K562 (cell line): ENCODE measurements at regions not wholly inside any gene's neighbourhood (a gene's known extent, or its start where the extent isn't known, plus 50 kb on each side); places are given as distances from the start of the nearest gene placed in this dataset.

Experiments used
- ATAC-seq: fragments of 200-7000 bp; cut with Tn5 transposase; 3 replicates; pipeline ENCODE4 v1.9.1; 2020; ENCODE audit warnings: moderate library complexity
- BruUV-seq: library from RNA; stranded (reverse); fragments of 400-500 nt; replicated peaks from 2 replicates; lab custom pipeline; 2021; lab: Mats Ljungman, UMichigan
- CTCF ChIA-PET: fragments of 300-600 bp; formaldehyde crosslinking; extraction: SDS; loops from one replicate; lab custom pipeline; 2021; ENCODE audit warnings: low intra/inter-chr PET ratio; lab: Yijun Ruan, JAX
- POLR2A ChIA-PET: fragments of 300-600, 350-650 bp; sonication (Branson Sonifier 250); formaldehyde crosslinking; extraction: SDS; loops from one replicate; lab custom pipeline; 2021; ENCODE audit warnings: antibody characterized with exemption, inconsistent platforms; lab: Yijun Ruan, JAX
- DNase-seq, 4 experiments: peaks; one replicate each; pipeline versions ENCODE4 v3.0.0 to v3.0.0-alpha.2; 2011 to 2018; ENCODE audit warnings: low spot score in 3 of 4, mixed read lengths in 3 of 4; ENCODE audit errors: extremely low read depth in 1 of 4
- FAIRE-seq: peaks from 2 replicates; lab custom pipeline; 2011; peaks lifted over from hg19 to GRCh38; lab: Jason Lieb, UNC
- H2AFZ ChIP-seq: 2 replicates; pipeline ENCODE4 v1.6.0; 2011; ENCODE audit warnings: low read depth, low read length, control low read depth, inconsistent platforms
- H3K27ac ChIP-seq: fragments of 200-600 bp; 3 replicates; pipeline ENCODE4 v1.8.0; 2011; ENCODE audit warnings: low read depth, mild to moderate bottlenecking, control low read depth, inconsistent platforms, low read length, moderate library complexity, mixed read lengths; ENCODE audit errors: extremely low read depth
- H3K27me3 ChIP-seq, 2 experiments: fragments of 300-600 bp in 1 of 2; 2 replicates in 1 of 2; 3 replicates in 1 of 2; pipeline versions ENCODE4 v1.6.0 to v1.8.0; 2011; ENCODE audit warnings: inconsistent platforms in 2 of 2, low read length in 2 of 2, mild to moderate bottlenecking in 1 of 2, mixed read lengths in 1 of 2, moderate library complexity in 1 of 2; ENCODE audit not compliant: control insufficient read depth in 2 of 2, insufficient read depth in 2 of 2
- H3K36me3 ChIP-seq: fragments of 300-600 bp; 3 replicates; pipeline ENCODE4 v1.8.0; 2011; ENCODE audit warnings: mild to moderate bottlenecking, low read length, inconsistent platforms; ENCODE audit not compliant: control insufficient read depth, insufficient read depth
- H3K4me1 ChIP-seq, 2 experiments: fragments of 200-600 bp in 1 of 2; replicated peaks in 1 of 2; 2 replicates in 1 of 2; 3 replicates in 1 of 2; pipeline versions ENCODE4 v1.5.1 to v1.8.0; 2011; ENCODE audit warnings: inconsistent platforms in 2 of 2, low read length in 2 of 2, mild to moderate bottlenecking in 1 of 2, mixed read lengths in 1 of 2, moderate library complexity in 1 of 2; ENCODE audit not compliant: control insufficient read depth in 2 of 2, insufficient read depth in 2 of 2
- H3K4me2 ChIP-seq: 2 replicates; pipeline ENCODE4 v1.6.1; 2011; ENCODE audit warnings: low read length, control low read depth, inconsistent platforms, mixed read lengths; ENCODE audit not compliant: insufficient read depth
- H3K4me3 ChIP-seq: fragments of 200-600 bp; sonication (generic), shearing (Covaris generic); 2 replicates; pipeline ENCODE4 v1.5.1; 2016; ENCODE audit warnings: control low read depth, inconsistent platforms
- H3K79me2 ChIP-seq: fragments of 200-600 bp; 3 replicates; pipeline ENCODE4 v1.8.0; 2011; ENCODE audit warnings: low read length, inconsistent platforms; ENCODE audit not compliant: control insufficient read depth, insufficient read depth
- H3K9ac ChIP-seq, 2 experiments: 2 replicates each; pipeline versions ENCODE4 v1.6.0 to v1.6.1; 2011; ENCODE audit warnings: low read depth in 2 of 2, low read length in 2 of 2, control low read depth in 1 of 2, inconsistent platforms in 1 of 2, mild to moderate bottlenecking in 1 of 2, mixed read lengths in 1 of 2; ENCODE audit not compliant: insufficient read depth in 1 of 2
- H3K9me1 ChIP-seq: one replicate; pipeline ENCODE4 v1.6.0; 2011; ENCODE audit warnings: inconsistent platforms, mild to moderate bottlenecking, low read length, moderate library complexity; ENCODE audit not compliant: control insufficient read depth, insufficient read depth
- H3K9me3 ChIP-seq: replicated peaks from 2 replicates; pipeline ENCODE4 v1.5.1; 2011; ENCODE audit warnings: low read depth, low read length, inconsistent platforms; ENCODE audit not compliant: control insufficient read depth, insufficient read depth
- H4K20me1 ChIP-seq: replicated peaks from 2 replicates; pipeline ENCODE4 v1.6.1; 2011; ENCODE audit warnings: low read length, inconsistent platforms, mixed read lengths; ENCODE audit not compliant: control insufficient read depth, insufficient read depth
- BMI1 ChIP-seq: fragments of 150-350 bp; IDR thresholded peaks from 2 replicates; pipeline ENCODE4 v1.6.1; 2014; ENCODE audit warnings: low read length
- CLOCK ChIP-seq: fragments of 250-450 bp; sonication (Bioruptor Pico); IDR thresholded peaks from 2 replicates; pipeline ENCODE4 v1.4.0; 2020; ENCODE audit warnings: mild to moderate bottlenecking, moderate library complexity, borderline replicate concordance
- EZH2 ChIP-seq: IDR thresholded peaks from 2 replicates; pipeline ENCODE4 v1.6.1; 2012; ENCODE audit warnings: low read depth, mild to moderate bottlenecking, inconsistent platforms, low read length, borderline replicate concordance
- FUS ChIP-seq: fragments of 200-400 bp; formaldehyde crosslinking; optimal IDR thresholded peaks from 2 replicates; pipeline ENCODE3; 2017; ENCODE audit warnings: low read depth, low read length
- GABPA ChIP-seq: fragments of 200-800 bp; sonication (Bioruptor generic); conservative IDR thresholded peaks from 2 replicates; pipeline ENCODE4 v1.6.1; 2016; ENCODE audit warnings: low read depth, missing genetic modification characterization, missing compliant biosample characterization
- ILF3 ChIP-seq: fragments of 450-650 bp; IDR thresholded peaks from 2 replicates; pipeline ENCODE4 v1.6.1; 2018; ENCODE audit warnings: antibody characterized with exemption, mild to moderate bottlenecking, moderate library complexity, borderline replicate concordance
- MCM2 ChIP-seq: fragments of 450-650 bp; IDR thresholded peaks from 2 replicates; pipeline ENCODE4 v1.6.1; 2017; ENCODE audit warnings: low read depth, mild to moderate bottlenecking
- POLR2A ChIP-seq: fragments of 450-650 bp; conservative IDR thresholded peaks from 2 replicates; pipeline ENCODE4 v1.6.1; 2016
- SAFB2 ChIP-seq: fragments of 200-400 bp; formaldehyde crosslinking; IDR thresholded peaks from 2 replicates; pipeline ENCODE4 v1.6.1; 2018; ENCODE audit warnings: borderline replicate concordance, low read length, low read depth, moderate library complexity; ENCODE audit not compliant: severe bottlenecking
- SP2 ChIP-seq: IDR thresholded peaks from 2 replicates; pipeline ENCODE4 v1.6.1; 2011; ENCODE audit warnings: mild to moderate bottlenecking, low read depth, low read length, moderate library complexity; ENCODE audit not compliant: poor library complexity, severe bottlenecking; ENCODE audit errors: extremely low read depth
- ZBTB26 ChIP-seq: fragments of 450-650 bp; formaldehyde crosslinking; IDR thresholded peaks from 2 replicates; pipeline ENCODE4 v1.4.0; 2022; ENCODE audit warnings: missing genetic modification characterization
- ZC3H8 ChIP-seq: fragments of 450-650 bp; IDR thresholded peaks from 2 replicates; pipeline ENCODE4 v1.6.1; 2017
- ZNF76 ChIP-seq: fragments of 250-450 bp; sonication (Bioruptor Pico); IDR thresholded peaks from 2 replicates; pipeline ENCODE4 v1.4.0; 2020; ENCODE audit warnings: mild to moderate bottlenecking, moderate library complexity, borderline replicate concordance
- ZNF785 ChIP-seq: fragments of 250-450 bp; sonication (Bioruptor Pico); IDR thresholded peaks from 2 replicates; pipeline ENCODE4 v1.4.0; 2020; ENCODE audit warnings: mild to moderate bottlenecking
- WGBS: fragments of 100-300 bp; shearing (Covaris generic); methylation state at CpG from one replicate; pipeline ENCODE4 v1.1.6; 2016; ENCODE audit warnings: low coverage, mixed read lengths; ENCODE audit not compliant: insufficient coverage; ENCODE audit errors: missing lambda C conversion rate; 5-methylcytosine and 5-hydroxymethylcytosine counted together
- in situ Hi-C: fragments of 300-500 bp; cut with MboI; formaldehyde crosslinking; loops from 4 replicates; pipeline ENCODE4 v1.15.0; 2018; ENCODE audit warnings: inconsistent platforms, mixed read lengths
- intact Hi-C: fragments of 100-400 bp; cut with micrococcal nuclease; formaldehyde crosslinking; loops from 2 replicates; pipeline ENCODE4 v1.14.2; 2022
- TF ChIP-seq, protein P1 (sequence below): fragments of 450-650 bp; formaldehyde crosslinking; IDR thresholded peaks from 2 replicates; pipeline ENCODE4 v1.4.0; 2022; ENCODE audit warnings: mild to moderate bottlenecking, moderate library complexity

DNA sequence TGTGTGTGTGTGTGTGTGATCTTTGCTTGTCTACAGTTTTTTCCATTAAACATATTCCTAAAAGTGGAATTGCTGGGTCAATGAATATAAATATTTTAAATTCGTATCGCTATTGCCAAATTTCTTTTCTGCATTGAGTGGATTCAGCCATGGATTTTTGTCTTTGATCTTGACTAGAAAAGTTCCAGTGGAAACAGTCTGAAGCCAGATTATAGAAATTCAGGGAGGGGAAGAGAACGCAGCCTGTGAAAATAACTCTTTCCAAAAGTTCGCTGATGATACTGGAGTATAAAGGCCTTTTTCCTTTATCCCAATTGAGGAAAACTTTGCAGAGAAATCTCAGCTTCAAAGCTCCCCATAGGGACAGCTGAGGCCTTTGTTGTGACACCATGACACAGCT is 292.3 kb upstream of the CD180 start (continued):
- TF ChIP-seq ZBTB26 (CRISPR knock-in tag) (no peak), POLR2A (no peak), ZNF785 (CRISPR knock-in tag) (no peak), CLOCK (CRISPR knock-in tag) (no peak), EZH2 (no peak)
- TF ChIP-seq, all 486 proteins: peak for 0

DNA sequence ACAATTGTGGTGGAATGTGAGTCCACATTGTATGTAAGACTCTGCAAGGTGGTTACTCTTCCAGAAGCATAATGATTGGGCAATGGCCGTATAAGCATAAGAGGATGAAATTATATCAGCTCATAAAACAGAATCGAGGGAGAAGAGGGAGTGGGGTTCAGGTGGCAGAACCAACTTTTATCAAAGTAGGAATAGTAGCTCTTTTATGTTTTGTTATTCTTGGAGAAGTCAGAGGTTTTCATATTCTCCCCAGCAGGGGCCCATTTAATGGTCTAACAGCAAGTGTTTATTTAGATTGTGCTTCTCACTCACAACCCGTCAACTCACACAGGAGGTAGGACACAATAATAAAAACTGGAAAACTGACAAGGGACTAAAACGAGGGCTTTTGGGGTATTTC is 291.3 kb upstream of the CD180 start:
- 0% methylated on average over 4 of the region's 4 CpGs for WGBS
- intact Hi-C loops, result no loop called here
- no peak for ATAC-seq
- TF ChIP-seq FUS (no peak), BMI1 (no peak), ZC3H8 (no peak), ZNF76 (CRISPR knock-in tag) (no peak), SP2 (no peak), MCM2 (no peak), SAFB2 (no peak), GABPA (tag) (no peak), ILF3 (no peak), CLOCK (CRISPR knock-in tag) (no peak)
- TF ChIP-seq, protein P1, sequence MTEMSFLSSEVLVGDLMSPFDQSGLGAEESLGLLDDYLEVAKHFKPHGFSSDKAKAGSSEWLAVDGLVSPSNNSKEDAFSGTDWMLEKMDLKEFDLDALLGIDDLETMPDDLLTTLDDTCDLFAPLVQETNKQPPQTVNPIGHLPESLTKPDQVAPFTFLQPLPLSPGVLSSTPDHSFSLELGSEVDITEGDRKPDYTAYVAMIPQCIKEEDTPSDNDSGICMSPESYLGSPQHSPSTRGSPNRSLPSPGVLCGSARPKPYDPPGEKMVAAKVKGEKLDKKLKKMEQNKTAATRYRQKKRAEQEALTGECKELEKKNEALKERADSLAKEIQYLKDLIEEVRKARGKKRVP, result no peak

More for the DNA sequence above, 291.3 kb upstream of the CD180 start:
- H3K9me1 ChIP-seq, result no peaks in the 10 kb centered on the region
- H3K27me3 ChIP-seq, result no peaks in the 10 kb centered on the region
- FAIRE-seq, result no peak
- H3K9ac ChIP-seq, result no peak overlapping the region
- no TSS peak for BruUV-seq
- H2AFZ ChIP-seq, result no peak overlapping the region
- H4K20me1 ChIP-seq, result no peaks in the 10 kb centered on the region
- no peak for DNase-seq
- ChIA-PET POLR2A (interaction anchor here (1.0 kb wide), 1 partner anchor 9 kb away, joined by 3 read pairs; no protein-coding TSS in a partner anchor), CTCF (no interaction called here)
- H3K36me3 ChIP-seq, result no peaks in the 10 kb centered on the region
- H3K4me2 ChIP-seq, result no peak overlapping the region
- H3K4me1 ChIP-seq, result no peaks in the 10 kb centered on the region
- H3K4me3 ChIP-seq, result no peak overlapping the region
- H3K79me2 ChIP-seq, result no peaks in the 10 kb centered on the region
- H3K9me3 ChIP-seq, result no peaks in the 10 kb centered on the region
- in situ Hi-C loops, result no loop called here
- no peak overlapping the region for H3K27ac ChIP-seq
